GM18909 (cell line): ENCODE measurements at regions not wholly inside any gene's neighbourhood (a gene's known extent, or its start where the extent isn't known, plus 50 kb on each side); places are given as distances from the start of the nearest gene placed in this dataset.
A peak's percentile ranks its signal among the peaks of the same experiment; 100 is the strongest.
"Not testable (repeated sequence)": the region's sequence is repeated elsewhere in the genome, so short reads cannot be mapped to it uniquely, and the experiment has no call there.

Source experiments
- ATAC-seq: cut with Tn5 transposase; IDR thresholded peaks from one replicate; pipeline ENCODE4 v1.9.1; 2021; ENCODE audit warnings: mild to moderate bottlenecking; ENCODE audit not compliant: unreplicated experiment, poor library complexity

GRCh38 chrX:125651426-125651825 is 331.8 kb downstream of the TEX13C start:
- no peak for ATAC-seq

DNA sequence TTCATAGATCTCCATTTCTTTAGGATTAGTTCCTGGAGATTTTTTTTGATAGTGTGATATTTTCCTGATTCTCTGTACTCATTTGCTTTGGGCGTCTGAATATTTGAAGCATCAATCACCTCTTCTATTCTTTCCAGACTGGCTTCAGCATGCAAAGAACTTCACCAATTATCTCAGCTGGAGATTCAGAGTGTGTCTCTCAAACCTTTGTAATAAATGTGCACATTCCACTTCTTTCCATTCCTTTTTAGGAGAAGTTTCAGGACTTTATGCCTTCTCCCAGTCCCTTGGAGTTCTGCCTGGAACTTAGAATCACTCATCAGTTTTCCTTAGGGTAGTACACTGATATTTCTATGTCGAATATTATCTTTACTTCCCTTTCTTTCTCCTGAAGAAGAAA is 334.8 kb downstream of the TEX13C start:
- ATAC-seq = no peak

GRCh38 chrX:125673758-125674157 is 354.1 kb downstream of the TEX13C start:
- ATAC-seq = no peak

DNA sequence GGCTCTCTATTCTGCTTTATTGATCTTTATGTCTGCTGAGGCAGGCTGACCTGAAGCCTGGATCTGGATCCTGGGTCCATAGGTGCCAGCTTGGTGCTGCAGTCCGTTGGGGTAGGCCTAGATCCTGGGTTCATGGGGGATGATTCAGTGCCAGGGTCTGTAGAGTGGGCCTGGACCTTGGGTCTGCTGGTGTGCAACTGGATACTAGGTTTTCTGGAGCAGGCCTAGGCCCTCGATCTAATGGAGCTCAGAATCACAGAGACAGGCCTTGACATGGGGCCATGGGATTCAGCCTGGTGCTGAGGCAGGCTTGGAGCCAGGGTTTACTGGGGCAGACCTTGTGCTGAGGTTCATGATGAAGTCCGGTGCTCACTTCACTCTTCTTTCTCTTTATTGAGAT is 358.6 kb downstream of the TEX13C start:
- ATAC-seq = no peak

GRCh38 chrX:125680366-125680765 is 360.7 kb downstream of the TEX13C start:
- ATAC-seq = no peak

GRCh38 chrX:125681058-125681457 is 361.4 kb downstream of the TEX13C start:
- peak; percentile 31 for ATAC-seq

GRCh38 chrX:125681507-125681906 is 361.8 kb downstream of the TEX13C start:
- ATAC-seq = peak; percentile 71

GRCh38 chrX:125690522-125690921 is 370.9 kb downstream of the TEX13C start:
- ATAC-seq = not testable (repeated sequence)

DNA sequence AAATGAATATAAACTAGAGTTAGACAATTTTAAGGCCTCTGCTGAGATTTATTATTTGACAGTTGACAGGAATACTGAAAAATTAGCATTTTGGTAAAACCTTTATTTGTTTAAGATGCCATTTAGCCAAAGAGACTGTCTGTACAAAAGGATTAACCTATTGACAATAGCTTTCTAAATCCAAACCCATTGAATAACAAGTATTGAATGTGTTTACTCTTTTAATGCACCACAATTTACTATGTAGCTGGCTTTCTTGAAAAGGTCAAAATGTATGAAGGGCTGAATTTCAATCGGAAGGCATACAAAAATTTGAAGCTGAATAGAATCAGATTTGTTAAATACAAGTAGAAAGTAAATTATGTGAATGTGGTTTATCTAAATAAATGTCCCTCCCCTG is 374.5 kb downstream of the TEX13C start:
- ATAC-seq = no peak

GRCh38 chrX:125709074-125709473 is 389.4 kb downstream of the TEX13C start:
- ATAC-seq = no peak

DNA sequence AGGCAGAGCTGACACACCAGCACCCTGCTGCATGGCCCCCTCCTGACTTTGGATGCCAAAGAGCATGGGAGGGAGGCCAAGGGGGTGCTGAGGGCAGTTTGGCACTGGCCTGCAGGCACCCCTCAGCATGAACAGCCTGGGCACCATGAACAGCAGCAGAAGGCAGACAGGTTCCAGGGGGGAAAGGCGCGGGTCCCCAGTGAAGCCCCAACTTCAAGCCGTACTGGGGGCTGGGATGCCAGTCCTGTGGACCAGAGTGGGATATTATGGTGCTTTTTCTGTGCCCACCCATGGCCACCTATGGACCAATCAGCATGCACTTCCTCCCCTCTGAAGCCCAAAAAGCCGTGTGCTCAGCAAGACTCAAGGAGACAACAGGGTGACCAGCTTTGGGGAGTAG is 389.9 kb downstream of the TEX13C start:
- no peak for ATAC-seq

GRCh38 chrX:125710403-125711062 is 390.9 kb downstream of the TEX13C start:
- ATAC-seq = no peak

GRCh38 chrX:125711103-125711502 is 391.4 kb downstream of the TEX13C start:
- no peak for ATAC-seq

DNA sequence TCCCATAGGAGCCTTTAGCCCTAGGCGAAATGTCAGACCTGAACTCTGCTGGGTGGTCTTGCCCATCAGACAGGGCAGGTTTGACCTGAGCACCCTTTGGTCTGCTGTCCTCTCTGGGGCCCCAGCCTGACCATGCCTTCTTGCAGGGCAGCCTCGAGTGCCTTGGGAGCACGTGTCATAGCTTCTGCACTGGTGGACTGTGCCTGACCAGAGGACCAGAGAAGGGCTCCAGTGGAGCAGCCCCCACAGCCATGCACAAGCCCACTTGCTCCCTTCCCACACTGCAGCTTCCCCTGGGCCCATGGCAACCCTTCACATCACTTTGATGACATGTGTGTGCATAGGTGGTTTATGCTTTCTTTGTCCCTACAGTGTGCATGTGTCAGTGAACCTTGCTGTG is 394.0 kb downstream of the TEX13C start:
- no peak for ATAC-seq

DNA sequence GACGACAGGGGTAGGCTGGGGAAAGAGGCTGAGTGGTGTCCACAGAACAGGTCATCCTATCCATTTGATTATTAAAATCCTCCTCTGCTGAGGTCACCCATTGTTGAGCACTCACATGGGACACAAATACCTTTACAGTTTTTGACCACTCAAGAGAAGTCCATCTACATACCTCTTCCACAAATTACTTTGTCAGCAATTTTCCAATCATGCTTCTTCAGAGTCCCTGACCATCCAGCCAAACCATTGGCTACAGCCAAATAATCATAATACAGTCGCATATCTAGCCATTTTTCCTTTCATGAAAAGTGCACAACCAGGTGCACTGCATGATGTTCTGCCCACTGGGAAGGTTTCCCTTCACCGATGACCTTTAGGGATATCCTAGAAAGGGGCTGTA is 407.4 kb downstream of the TEX13C start:
- ATAC-seq = no peak

- ATAC-seq = no peak
These were observed 416.5 kb downstream of the TEX13C start for GRCh38 chrX:125736008-125736729.

DNA sequence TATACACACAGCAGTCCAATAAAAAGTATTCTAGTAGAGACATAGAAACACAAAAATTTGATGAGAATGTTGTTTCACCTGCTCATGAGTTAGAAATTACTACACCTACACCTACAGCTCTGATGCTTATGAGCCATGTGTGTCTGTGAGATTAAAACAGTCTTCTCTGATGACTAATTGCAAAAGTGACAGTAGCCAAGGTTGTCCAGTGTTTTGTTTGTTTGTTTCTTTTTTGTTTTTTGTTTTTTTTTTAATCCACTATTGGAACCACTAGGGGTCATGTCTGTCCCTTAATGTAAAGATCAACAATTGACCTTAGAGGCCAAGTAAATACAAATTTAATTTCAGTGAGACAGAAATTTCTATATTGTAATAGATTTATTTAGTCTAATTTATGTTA is 423.1 kb downstream of the TEX13C start:
- ATAC-seq = no peak

DNA sequence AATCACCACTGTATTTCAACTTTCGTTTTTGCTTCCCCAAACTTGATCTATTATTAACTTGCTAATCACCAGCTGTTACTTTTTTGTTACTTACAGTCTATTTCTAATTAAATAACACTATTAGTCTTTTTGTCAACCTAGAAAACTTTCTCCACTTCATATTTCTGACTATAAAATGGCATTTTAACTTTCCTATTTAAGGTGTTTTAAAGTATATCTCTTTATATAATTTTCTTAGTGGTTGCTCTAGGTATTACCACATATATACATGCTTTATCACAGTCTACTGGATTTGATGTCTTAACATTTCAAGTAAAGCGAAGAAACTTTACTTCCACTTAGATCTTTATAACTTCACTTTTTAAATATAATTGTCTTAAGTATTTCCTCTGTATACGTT is 421.2 kb downstream of the DCAF12L2 start:
- no peak for ATAC-seq

GRCh38 chrX:125757794-125758564 is 408.1 kb downstream of the DCAF12L2 start:
- ATAC-seq = no peak

- no peak for ATAC-seq
These were observed 407.3 kb downstream of the DCAF12L2 start for GRCh38 chrX:125758819-125759218.

GRCh38 chrX:125762954-125763353 is 403.1 kb downstream of the DCAF12L2 start:
- no peak for ATAC-seq
